Effector memory CD8-positive, alpha-beta T cell (primary cell): ENCODE measurements at regions not wholly inside any gene's neighbourhood (a gene's known extent, or its start where the extent isn't known, plus 50 kb on each side); places are given as distances from the start of the nearest gene placed in this dataset.

Source experiments
- ATAC-seq: fragments of 150-1000 bp; cut with Tn5 transposase; replicated peaks from 2 replicates; pipeline ENCODE4 v1.10.0; 2021; ENCODE audit warnings: mild to moderate bottlenecking, moderate library complexity
- DNase-seq, 3 experiments: peaks; one replicate each; pipeline ENCODE4 v3.0.0; 2021
- H3K27ac Mint-ChIP-seq, 2 donors: one replicate each; pipeline ENCODE4 v1.8.0; 2022; ENCODE audit warnings: mild to moderate bottlenecking in 2 of 2, mixed read lengths in 2 of 2, moderate library complexity in 2 of 2
- H3K27me3 Mint-ChIP-seq, 2 donors: one replicate each; pipeline ENCODE4 v1.8.0; 2022; ENCODE audit warnings: mixed read lengths in 2 of 2
- H3K36me3 Mint-ChIP-seq: one replicate; pipeline ENCODE4 v1.8.0; 2022; ENCODE audit warnings: mild to moderate bottlenecking, moderate library complexity, mixed read lengths; ENCODE audit not compliant: insufficient read depth
- H3K4me1 Mint-ChIP-seq, 2 donors: one replicate each; pipeline ENCODE4 v1.8.0; 2022; ENCODE audit warnings: low read depth in 2 of 2, mixed read lengths in 2 of 2
- H3K4me3 Mint-ChIP-seq, 2 donors: one replicate each; pipeline ENCODE4 v1.8.0; 2022; ENCODE audit warnings: mild to moderate bottlenecking in 2 of 2, mixed read lengths in 2 of 2, moderate library complexity in 2 of 2
- H3K9me3 Mint-ChIP-seq, 2 donors: one replicate each; pipeline ENCODE4 v1.8.0; 2022; ENCODE audit warnings: mixed read lengths in 2 of 2

- no peaks in the 10 kb centered on the region for H3K4me1 Mint-ChIP-seq
These were observed 184.9 kb upstream of the IRX2 start for GRCh38 chr5:2936413-2936812.

GRCh38 chr5:2929779-2930178, 178.3 kb upstream of the IRX2 start:
- no peak overlapping the region for H3K4me3 Mint-ChIP-seq
- DNase-seq (no peak), ATAC-seq (no peak)
- no peak overlapping the region for H3K27ac Mint-ChIP-seq
- H3K4me1 Mint-ChIP-seq: no peaks in the 10 kb centered on the region
- H3K9me3 Mint-ChIP-seq: peaks cover 6 to 19% of the 10 kb centered on the region in 2 donors
- H3K36me3 Mint-ChIP-seq: peaks cover 4% of the 10 kb centered on the region
- no peaks in the 10 kb centered on the region for H3K27me3 Mint-ChIP-seq

More at GRCh38 chr5:2936413-2936812, 184.9 kb upstream of the IRX2 start:
- ATAC-seq (no peak), DNase-seq (no peak)
- no peaks in the 10 kb centered on the region for H3K27me3 Mint-ChIP-seq
- H3K36me3 Mint-ChIP-seq: no peaks in the 10 kb centered on the region
- no peaks in the 10 kb centered on the region for H3K9me3 Mint-ChIP-seq
- H3K4me3 Mint-ChIP-seq: no peak overlapping the region
- no peak overlapping the region for H3K27ac Mint-ChIP-seq

DNA sequence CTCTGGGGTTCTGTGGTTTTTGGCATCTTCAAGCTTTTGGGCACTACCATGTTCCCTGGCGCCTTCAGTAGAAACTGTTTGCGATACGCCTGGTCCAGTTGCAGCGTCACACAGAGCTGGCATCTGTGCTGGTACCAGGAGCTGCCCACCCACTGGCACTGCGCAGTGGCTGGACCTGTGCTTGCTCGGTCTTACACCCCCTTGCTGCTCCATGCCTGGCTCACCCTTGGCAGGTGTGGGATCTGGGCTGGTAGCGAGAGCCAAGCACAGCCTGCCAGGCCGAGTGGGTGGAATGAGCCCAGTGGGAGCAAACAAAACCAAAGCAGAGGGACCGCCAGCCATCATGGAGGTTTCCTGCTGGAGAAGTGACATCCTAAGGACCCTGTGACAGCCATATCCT, 170.2 kb upstream of the IRX2 start:
- Mint-ChIP-seq H3K4me3 (no peak overlapping the region), H3K36me3 (peaks cover 4% of the 10 kb centered on the region), H3K27ac (no peak overlapping the region), H3K4me1 (no peaks in the 10 kb centered on the region), H3K27me3 (no peaks in the 10 kb centered on the region), H3K9me3 (no peaks in the 10 kb centered on the region)
- DNase-seq (no peak), ATAC-seq (no peak)

DNA sequence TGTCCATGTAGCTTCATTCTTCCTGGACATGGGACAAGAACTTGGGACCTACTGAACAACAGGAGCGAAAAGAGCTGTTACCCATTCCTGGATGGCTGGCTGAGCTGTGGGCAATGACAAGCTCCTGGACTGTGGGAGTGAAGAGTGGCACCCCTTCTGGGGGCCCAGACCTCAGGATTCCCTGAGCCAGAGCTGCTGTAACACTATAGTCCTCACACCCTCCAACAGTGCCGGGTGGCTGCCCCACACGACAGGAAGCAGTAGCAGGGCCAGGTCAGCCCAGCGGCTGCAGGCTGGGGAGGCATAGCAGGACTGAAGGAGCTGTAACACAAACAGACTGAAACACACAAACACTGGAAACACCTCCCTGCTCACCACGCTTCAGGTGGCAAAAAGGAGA, 169.7 kb upstream of the IRX2 start:
- H3K27me3 Mint-ChIP-seq: no peaks in the 10 kb centered on the region
- H3K4me1 Mint-ChIP-seq: no peaks in the 10 kb centered on the region
- H3K36me3 Mint-ChIP-seq: peaks cover 4% of the 10 kb centered on the region
- H3K4me3 Mint-ChIP-seq: no peak overlapping the region
- no peaks in the 10 kb centered on the region for H3K9me3 Mint-ChIP-seq
- no peak for DNase-seq
- no peak for ATAC-seq
- no peak overlapping the region for H3K27ac Mint-ChIP-seq

DNA sequence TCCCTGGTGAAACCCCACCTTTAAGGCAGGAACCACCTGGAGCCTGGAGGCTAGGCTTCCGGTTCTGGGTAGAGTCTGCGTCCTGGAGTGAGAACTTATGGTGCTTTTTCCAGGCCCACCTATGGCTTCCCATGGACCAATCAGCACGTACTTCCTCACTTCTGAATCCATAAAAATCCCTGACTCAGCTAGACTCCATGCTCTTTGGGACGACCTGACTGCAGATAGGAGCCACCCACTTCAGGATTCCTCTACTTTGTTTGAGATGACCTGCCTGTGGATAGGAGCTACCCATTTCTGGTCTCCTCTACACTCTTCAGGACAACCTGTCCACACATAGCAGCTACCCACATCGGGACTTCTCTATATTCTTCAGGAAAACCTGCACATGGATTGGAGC, 168.8 kb upstream of the IRX2 start:
- DNase-seq (no peak), ATAC-seq (no peak)
- H3K27ac Mint-ChIP-seq: no peak overlapping the region
- H3K4me1 Mint-ChIP-seq: no peaks in the 10 kb centered on the region
- H3K36me3 Mint-ChIP-seq: no peaks in the 10 kb centered on the region
- H3K27me3 Mint-ChIP-seq: no peaks in the 10 kb centered on the region
- peaks cover 0 to under 1% of the 10 kb centered on the region in 2 donors for H3K9me3 Mint-ChIP-seq
- H3K4me3 Mint-ChIP-seq: no peak overlapping the region

GRCh38 chr5:2919310-2920018, 168.0 kb upstream of the IRX2 start:
- no peak for ATAC-seq

GRCh38 chr5:2917524-2917923, 166.0 kb upstream of the IRX2 start:
- ATAC-seq: no peak
- Mint-ChIP-seq H3K4me3 (no peak overlapping the region), H3K27ac (no peak overlapping the region), H3K36me3 (no peaks in the 10 kb centered on the region), H3K27me3 (no peaks in the 10 kb centered on the region), H3K4me1 (no peaks in the 10 kb centered on the region), H3K9me3 (peaks cover 7 to 23% of the 10 kb centered on the region in 2 donors)
- DNase-seq: no peak

More at GRCh38 chr5:2919310-2920018, 168.0 kb upstream of the IRX2 start:
- Mint-ChIP-seq H3K36me3 (no peaks in the 10 kb centered on the region), H3K9me3 (peaks cover 0 to 8% of the 10 kb centered on the region in 2 donors), H3K4me1 (no peaks in the 10 kb centered on the region), H3K4me3 (no peak overlapping the region), H3K27ac (no peak overlapping the region), H3K27me3 (no peaks in the 10 kb centered on the region)
- DNase-seq: no peak

DNA sequence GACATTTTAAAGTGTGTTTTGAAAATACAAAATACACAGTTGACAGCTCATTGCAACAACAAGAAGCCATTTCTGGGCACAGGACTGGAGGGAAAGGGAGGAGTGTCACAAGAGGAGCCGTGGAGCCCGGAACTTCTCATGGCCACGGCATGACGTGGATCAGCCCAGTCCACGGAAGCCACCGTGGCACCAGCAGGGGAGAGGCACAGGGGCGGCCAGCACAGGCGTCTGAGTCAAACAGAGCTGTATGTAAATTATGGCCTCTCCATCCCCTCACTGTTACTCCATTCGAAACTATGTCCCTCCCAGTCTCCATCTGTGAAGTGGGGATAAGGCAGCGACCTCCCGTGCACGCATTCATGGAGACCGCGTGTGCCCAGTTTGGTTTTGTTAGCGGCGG, 165.6 kb upstream of the IRX2 start:
- Mint-ChIP-seq H3K4me1 (no peaks in the 10 kb centered on the region), H3K27ac (no peak overlapping the region), H3K9me3 (peaks cover 7 to 23% of the 10 kb centered on the region in 2 donors), H3K27me3 (no peaks in the 10 kb centered on the region), H3K36me3 (no peaks in the 10 kb centered on the region), H3K4me3 (no peak overlapping the region)
- DNase-seq (no peak), ATAC-seq (no peak)

DNA sequence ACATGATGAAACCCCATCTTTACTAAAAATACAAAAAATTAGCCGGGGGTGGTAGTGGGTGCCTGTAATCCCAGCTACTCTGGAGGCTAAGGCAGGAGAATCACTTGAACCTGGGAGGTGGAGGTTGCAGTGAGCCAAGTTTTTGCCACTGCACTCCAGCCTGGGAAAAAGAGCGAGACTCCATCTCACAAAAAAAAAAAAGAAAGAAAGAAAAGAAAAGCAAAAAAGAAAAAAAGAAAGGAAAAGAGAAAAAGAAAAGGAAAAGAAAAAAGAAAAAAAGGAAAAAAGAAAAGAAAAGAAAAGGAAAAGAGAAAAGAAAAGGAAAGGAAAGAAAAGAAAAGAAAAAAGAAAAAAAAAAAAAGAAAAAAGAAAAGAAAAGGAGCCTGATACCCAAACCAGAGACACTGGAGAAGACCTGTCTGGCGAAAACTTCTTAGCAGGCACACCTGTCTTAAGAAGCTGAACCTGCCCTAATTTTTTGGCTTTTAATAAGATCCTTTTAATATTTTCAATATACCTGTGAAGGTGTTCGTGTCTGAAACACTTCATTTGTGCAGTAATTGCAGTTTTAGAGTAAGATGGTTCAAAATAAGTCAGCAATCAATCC, 164.7 kb upstream of the IRX2 start:
- H3K9me3 Mint-ChIP-seq: peaks cover 7 to 23% of the 10 kb centered on the region in 2 donors
- DNase-seq: no peak
- H3K36me3 Mint-ChIP-seq: no peaks in the 10 kb centered on the region
- H3K4me1 Mint-ChIP-seq: no peaks in the 10 kb centered on the region
- H3K27ac Mint-ChIP-seq: no peak overlapping the region
- no peak overlapping the region for H3K4me3 Mint-ChIP-seq
- no peaks in the 10 kb centered on the region for H3K27me3 Mint-ChIP-seq
- ATAC-seq: no peak

DNA sequence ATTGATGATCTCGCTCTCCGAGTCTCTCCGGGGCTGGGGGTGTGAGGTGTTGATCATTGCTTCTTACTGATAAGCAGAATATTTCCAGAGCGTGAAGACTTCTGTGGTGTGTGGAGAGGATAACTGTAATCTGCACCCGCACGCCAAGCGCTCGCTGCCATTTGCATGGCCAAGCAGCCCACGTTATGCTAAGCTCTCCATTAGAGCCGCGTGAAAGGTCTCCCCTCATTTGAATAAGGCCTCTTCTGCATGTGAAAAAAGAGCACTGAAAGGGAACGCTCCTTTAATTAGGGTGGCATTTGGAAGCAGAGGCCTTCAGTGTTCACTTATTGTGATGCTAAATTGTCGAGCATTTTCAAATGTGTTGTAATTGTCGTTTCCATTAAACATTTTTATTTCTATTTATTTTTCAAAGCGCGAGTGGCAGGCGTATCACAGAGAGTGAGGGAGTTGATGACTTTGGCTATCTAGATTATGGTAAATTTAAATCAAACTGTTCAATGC, 163.6 kb upstream of the IRX2 start:
- DNase-seq: no peak
- Mint-ChIP-seq H3K9me3 (peaks cover 7 to 23% of the 10 kb centered on the region in 2 donors), H3K27me3 (no peaks in the 10 kb centered on the region), H3K36me3 (no peaks in the 10 kb centered on the region), H3K4me1 (no peaks in the 10 kb centered on the region), H3K27ac (no peak overlapping the region), H3K4me3 (no peak overlapping the region)
- no peak for ATAC-seq

GRCh38 chr5:2914022-2914661, 162.7 kb upstream of the IRX2 start:
- Mint-ChIP-seq H3K9me3 (peaks cover 7 to 23% of the 10 kb centered on the region in 2 donors), H3K4me1 (no peaks in the 10 kb centered on the region), H3K36me3 (no peaks in the 10 kb centered on the region), H3K27me3 (no peaks in the 10 kb centered on the region), H3K27ac (no peak overlapping the region), H3K4me3 (no peak overlapping the region)
- ATAC-seq (no peak), DNase-seq (no peak)

GRCh38 chr5:2913281-2913680, 161.8 kb upstream of the IRX2 start:
- Mint-ChIP-seq H3K4me1 (no peaks in the 10 kb centered on the region), H3K9me3 (peaks cover 7 to 23% of the 10 kb centered on the region in 2 donors)

GRCh38 chr5:2912741-2913140, 161.3 kb upstream of the IRX2 start:
- H3K27ac Mint-ChIP-seq: no peak overlapping the region
- no peaks in the 10 kb centered on the region for H3K27me3 Mint-ChIP-seq
- no peaks in the 10 kb centered on the region for H3K36me3 Mint-ChIP-seq
- peaks cover 7 to 23% of the 10 kb centered on the region in 2 donors for H3K9me3 Mint-ChIP-seq
- H3K4me3 Mint-ChIP-seq: no peak overlapping the region
- H3K4me1 Mint-ChIP-seq: no peaks in the 10 kb centered on the region
- DNase-seq (no peak), ATAC-seq (no peak)

More at GRCh38 chr5:2913281-2913680, 161.8 kb upstream of the IRX2 start:
- DNase-seq (no peak), ATAC-seq (no peak)
- H3K27ac Mint-ChIP-seq: no peak overlapping the region
- no peaks in the 10 kb centered on the region for H3K27me3 Mint-ChIP-seq
- no peak overlapping the region for H3K4me3 Mint-ChIP-seq
- no peaks in the 10 kb centered on the region for H3K36me3 Mint-ChIP-seq
